Erythroblast (primary cell): ENCODE measurements at regions not wholly inside any gene's neighbourhood (a gene's known extent, or its start where the extent isn't known, plus 50 kb on each side); places are given as distances from the start of the nearest gene placed in this dataset.

Experiments used
- DNase-seq, 2 experiments: peaks; one replicate each; lab custom pipeline; 2025; lab: John Stamatoyannopoulos, UW
- GATA1 ChIP-seq: IDR thresholded peaks from 2 replicates; pipeline ENCODE4 v1.6.1; 2011; ENCODE audit warnings: low read depth, mild to moderate bottlenecking, control low read depth, low read length, moderate library complexity
- POLR2A ChIP-seq: IDR thresholded peaks from 2 replicates; pipeline ENCODE4 v1.6.1; 2011; ENCODE audit warnings: mild to moderate bottlenecking, low read length

DNA sequence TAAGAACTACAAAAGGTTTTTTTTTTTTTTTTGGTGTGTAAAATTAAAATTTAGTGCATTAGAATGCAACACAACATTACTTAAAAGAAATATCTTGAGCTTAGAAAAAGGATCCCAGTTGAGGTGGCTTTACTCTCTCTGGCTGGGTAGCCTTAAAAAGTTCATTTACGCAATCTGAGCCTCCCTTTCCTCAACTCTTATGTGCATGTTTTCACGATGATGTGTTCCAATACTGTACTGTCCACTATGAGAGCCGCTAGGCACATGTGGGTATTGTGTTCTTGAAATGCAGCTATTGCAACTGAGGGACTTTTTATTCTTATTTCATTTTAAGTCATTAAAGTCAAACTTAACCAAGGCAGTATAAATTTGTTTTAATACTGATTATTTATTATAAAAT lies 460.9 kb upstream of the SYT1 start:
- no peak for DNase-seq
- no peak for TF ChIP-seq GATA1
- TF ChIP-seq POLR2A: no peak

- no peak for TF ChIP-seq GATA1
- no peak for TF ChIP-seq POLR2A
- DNase-seq: no peak
These were observed 458.4 kb upstream of the SYT1 start for GRCh38 chr12:78406213-78406612.

DNA sequence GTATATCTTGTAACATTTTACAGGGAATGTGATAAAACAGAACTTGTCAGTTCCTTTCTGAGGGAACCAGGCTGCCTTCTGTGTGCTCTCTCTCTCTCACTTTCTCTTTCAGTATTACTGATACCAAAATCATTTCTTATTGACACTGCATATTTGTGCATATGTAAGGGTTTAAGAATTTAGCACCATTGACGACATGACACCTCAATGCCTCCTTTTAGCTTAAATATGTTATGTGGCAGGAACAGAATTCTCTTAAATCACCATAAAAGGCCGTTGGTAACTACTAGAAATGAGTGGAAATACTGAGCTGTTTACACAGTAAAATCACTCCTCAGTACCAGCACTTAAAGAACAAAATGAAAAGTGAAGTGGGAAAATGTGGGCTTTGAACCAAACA lies 457.7 kb upstream of the SYT1 start:
- TF ChIP-seq POLR2A (no peak), GATA1 (no peak)
- DNase-seq: no peak

DNA sequence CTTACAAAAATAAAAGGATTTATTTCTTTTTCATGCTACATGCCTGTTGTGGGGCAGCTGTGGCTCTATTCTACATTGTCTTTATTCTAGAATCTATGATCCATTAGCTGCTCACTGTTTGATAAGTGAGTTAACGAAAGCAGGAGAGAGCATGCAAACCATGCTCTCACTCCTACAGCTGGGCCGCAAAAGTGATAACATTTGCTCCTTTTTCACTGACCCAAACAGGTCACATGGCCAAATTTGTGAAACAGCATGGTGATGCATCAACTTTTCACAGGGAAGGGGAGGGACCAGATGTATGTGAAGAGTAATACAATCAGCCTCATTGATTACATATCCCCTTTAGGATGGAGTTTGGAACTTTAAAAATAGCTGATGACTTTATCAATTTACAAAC lies 456.9 kb upstream of the SYT1 start:
- TF ChIP-seq GATA1: no peak
- no peak for TF ChIP-seq POLR2A
- no peak for DNase-seq

DNA sequence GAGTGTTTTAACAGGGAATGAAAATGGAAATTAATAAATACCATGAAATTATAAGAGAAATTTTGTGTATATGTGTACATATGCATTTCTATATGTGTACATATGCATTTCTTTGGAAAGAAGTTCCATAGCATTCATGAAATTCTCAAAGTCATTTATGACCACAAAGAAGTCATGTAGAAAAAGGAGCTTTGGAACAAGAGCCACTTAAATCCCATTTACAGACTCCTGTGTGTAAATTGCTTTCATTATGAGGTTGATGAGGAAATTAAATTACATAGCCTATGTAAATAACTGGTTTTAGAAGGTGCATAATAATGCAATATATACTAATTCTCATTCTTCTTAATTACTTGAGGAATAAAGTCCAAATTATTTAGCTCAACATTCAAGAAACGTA lies 450.5 kb upstream of the SYT1 start:
- TF ChIP-seq POLR2A (no peak), GATA1 (no peak)
- no peak for DNase-seq

DNA sequence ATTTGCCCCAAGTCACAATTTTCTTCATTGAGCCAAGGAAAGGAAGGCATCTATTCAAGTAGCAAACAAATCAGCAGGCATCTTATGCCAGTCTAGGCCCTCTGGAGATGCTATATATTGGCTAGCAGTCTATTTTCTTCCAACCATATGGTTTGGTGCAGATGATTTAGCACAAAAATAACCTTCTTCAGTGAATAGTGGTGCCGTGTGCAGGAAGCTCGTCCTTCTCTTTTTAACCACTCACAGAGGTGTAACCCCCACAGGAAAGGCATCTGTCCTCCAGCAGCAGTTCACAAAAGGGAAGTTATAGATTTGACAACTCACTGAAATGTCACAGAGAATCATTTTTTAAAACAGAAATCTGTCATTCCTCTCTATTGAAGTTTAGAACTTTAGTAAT lies 445.7 kb upstream of the SYT1 start:
- TF ChIP-seq POLR2A: no peak
- no peak for TF ChIP-seq GATA1

GRCh38 chr12:78419513-78419912 lies 445.1 kb upstream of the SYT1 start:
- DNase-seq: no peak
- TF ChIP-seq POLR2A (no peak), GATA1 (no peak)

More for the DNA sequence above, 445.7 kb upstream of the SYT1 start:
- no peak for DNase-seq

DNA sequence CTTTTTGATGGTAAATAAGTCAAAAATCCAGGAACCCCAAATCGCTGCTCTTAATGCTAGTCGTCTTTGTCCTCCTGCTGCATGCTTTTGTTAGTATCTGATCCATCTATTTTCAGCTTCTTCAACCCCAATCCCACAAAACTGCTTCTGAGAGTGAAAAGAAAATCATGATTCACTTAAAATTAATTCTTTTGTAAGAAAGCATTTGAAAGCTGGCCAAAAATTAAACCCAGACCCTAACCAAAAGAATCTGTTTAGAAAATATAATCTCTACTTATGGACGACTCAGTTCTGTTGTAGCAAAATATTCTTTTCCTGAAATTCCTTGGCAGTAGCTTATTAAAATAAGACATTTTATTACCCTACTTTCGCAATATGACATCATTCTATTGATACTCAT lies 443.6 kb upstream of the SYT1 start:
- DNase-seq: no peak
- TF ChIP-seq POLR2A (no peak), GATA1 (no peak)

DNA sequence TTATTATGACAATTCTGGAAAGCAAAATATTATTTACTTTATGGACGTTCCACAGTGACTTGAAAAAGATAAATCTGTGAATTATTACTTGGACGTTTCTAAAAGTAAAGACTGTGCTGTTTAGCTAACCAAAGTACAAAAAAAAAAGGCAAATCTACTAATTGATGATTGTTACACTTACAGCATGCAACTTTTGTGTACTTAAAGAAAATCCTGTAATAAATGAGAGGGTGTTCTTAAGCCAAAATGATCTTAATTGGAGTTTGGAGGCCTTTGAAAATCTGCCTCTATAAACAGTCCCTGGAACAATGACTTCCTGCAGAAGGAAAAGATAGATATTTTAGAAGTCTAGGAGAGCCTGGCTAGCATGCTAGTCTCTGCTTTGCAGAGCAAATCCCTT lies 434.0 kb upstream of the SYT1 start:
- no peak for DNase-seq
- TF ChIP-seq POLR2A (no peak), GATA1 (no peak)

- no peak for DNase-seq
- no peak for TF ChIP-seq GATA1
These were observed 432.6 kb upstream of the SYT1 start for GRCh38 chr12:78431931-78432330.

GRCh38 chr12:78439666-78440065 lies 424.9 kb upstream of the SYT1 start:
- TF ChIP-seq POLR2A (no peak), GATA1 (no peak)
- DNase-seq: no peak

- DNase-seq: no peak
- TF ChIP-seq POLR2A (no peak), GATA1 (no peak)
These were observed 422.7 kb upstream of the SYT1 start for GRCh38 chr12:78441737-78442453.

- TF ChIP-seq POLR2A (no peak), GATA1 (no peak)
- no peak for DNase-seq
These were observed 422.1 kb upstream of the SYT1 start for GRCh38 chr12:78442454-78442801.

DNA sequence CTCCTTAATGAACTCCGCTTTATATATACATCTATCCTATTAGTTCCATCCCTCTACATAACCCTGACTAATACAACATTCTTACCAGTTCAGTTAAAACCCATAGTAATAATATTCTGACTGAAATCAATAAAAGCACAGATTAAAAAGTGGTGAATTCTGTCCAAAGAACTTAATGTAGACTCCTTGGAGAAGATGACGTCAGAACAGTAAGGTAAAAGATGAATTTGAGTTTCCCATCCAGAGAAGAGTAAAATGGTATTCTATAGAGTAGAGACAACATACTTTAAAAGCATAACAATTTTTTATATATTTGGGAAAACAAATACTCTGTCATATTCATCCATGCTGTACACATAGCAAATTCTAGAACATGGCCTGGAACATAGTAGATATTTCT lies 418.0 kb upstream of the SYT1 start:
- DNase-seq: no peak

DNA sequence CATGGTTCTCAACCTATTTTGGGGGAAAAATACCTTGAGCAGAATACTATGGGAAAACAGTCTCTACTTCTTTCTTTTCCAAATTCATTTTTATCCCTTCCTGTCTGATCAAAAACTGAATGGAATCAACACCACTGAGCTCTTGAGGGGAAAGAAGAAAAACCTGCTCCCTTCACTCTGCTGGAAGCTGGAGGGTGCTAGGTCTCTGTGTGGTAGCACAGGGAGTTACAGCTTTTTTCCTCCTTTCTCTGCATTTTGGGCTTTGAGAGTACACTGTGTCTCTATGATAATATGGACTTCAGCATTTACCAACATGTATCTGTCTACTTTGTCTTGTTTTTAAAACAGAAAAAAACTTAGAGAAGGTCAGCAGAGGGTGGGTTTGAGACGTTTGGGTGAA lies 417.2 kb upstream of the SYT1 start:
- TF ChIP-seq GATA1 (no peak), POLR2A (no peak)
- no peak for DNase-seq

More for the DNA sequence above, 418.0 kb upstream of the SYT1 start:
- no peak for TF ChIP-seq POLR2A
- TF ChIP-seq GATA1: no peak

- no peak for DNase-seq
- TF ChIP-seq GATA1 (no peak), POLR2A (no peak)
These were observed 415.9 kb upstream of the SYT1 start for GRCh38 chr12:78448692-78449091.
